HEK293 (cell line): ENCODE measurements at regions not wholly inside any gene's neighbourhood (a gene's known extent, or its start where the extent isn't known, plus 50 kb on each side); places are given as distances from the start of the nearest gene placed in this dataset.

Experiments used
- CTCF ChIA-PET: fragments of 350-600 bp; formaldehyde crosslinking; extraction: SDS; loops from one replicate; lab custom pipeline; 2021; ENCODE audit warnings: antibody characterized with exemption; lab: Yijun Ruan, JAX
- POLR2A ChIA-PET: fragments of 300-600 bp; formaldehyde crosslinking; extraction: SDS; loops from one replicate; lab custom pipeline; 2020; ENCODE audit warnings: antibody characterized with exemption, inconsistent platforms; lab: Yijun Ruan, JAX
- H3K27ac ChIP-seq: fragments of 200-500 bp; sonication (Bioruptor generic); 2 replicates; pipeline ENCODE4 v1.5.1; 2014; ENCODE audit warnings: low read depth, low read length, control low read depth, inconsistent platforms; ENCODE audit errors: extremely low read depth
- H3K36me3 ChIP-seq, 2 experiments: fragments of 200-500 bp in 1 of 2; sonication (Bioruptor generic) in 1 of 2; 1 replicate in 1 of 2; 2 replicates in 1 of 2; pipeline ENCODE4 v1.5.1; 2014 to 2017; ENCODE audit warnings: inconsistent platforms in 2 of 2, low read length in 2 of 2; ENCODE audit not compliant: control insufficient read depth in 2 of 2, insufficient read depth in 1 of 2
- H3K4me1 ChIP-seq: fragments of 200-500 bp; sonication (Bioruptor generic); 2 replicates; pipeline ENCODE4 v1.5.1; 2014; ENCODE audit warnings: mild to moderate bottlenecking, low read length, inconsistent platforms; ENCODE audit not compliant: control insufficient read depth, insufficient read depth
- H3K4me3 ChIP-seq: 2 replicates; pipeline ENCODE4 v1.5.1; 2011; ENCODE audit warnings: low read depth, mild to moderate bottlenecking, control low read depth, low read length, moderate library complexity
- H3K9me3 ChIP-seq: fragments of 200-500 bp; sonication (Bioruptor generic); 2 replicates; pipeline ENCODE4 v1.5.1; 2014; ENCODE audit warnings: low read depth, low read length, inconsistent platforms; ENCODE audit not compliant: control insufficient read depth, insufficient read depth
- HIC1 ChIP-seq: fragments of 450-650 bp; formaldehyde crosslinking; IDR thresholded peaks from 2 replicates; pipeline ENCODE4 v1.5.1; 2016; ENCODE audit warnings: missing biosample characterization, missing genetic modification characterization
- PBX3 ChIP-seq: sonication (generic); formaldehyde crosslinking; IDR thresholded peaks from 2 replicates; pipeline ENCODE4 v1.8.1; 2022; ENCODE audit warnings: mild to moderate bottlenecking, moderate library complexity, missing genetic modification reagents
- PRDM1 ChIP-seq: fragments of 450-650 bp; formaldehyde crosslinking; IDR thresholded peaks from 2 replicates; pipeline ENCODE4; 2016; ENCODE audit warnings: missing biosample characterization, missing genetic modification characterization
- SCRT2 ChIP-seq: fragments of 450-650 bp; formaldehyde crosslinking; IDR thresholded peaks from 2 replicates; pipeline ENCODE4 v1.5.1; 2016; ENCODE audit warnings: missing biosample characterization, missing genetic modification characterization
- ZBTB17 ChIP-seq: fragments of 450-650 bp; formaldehyde crosslinking; IDR thresholded peaks from 2 replicates; pipeline ENCODE4 v1.5.1; 2016; ENCODE audit warnings: missing biosample characterization, missing genetic modification characterization
- ZNF146 ChIP-seq: fragments of 450-650 bp; formaldehyde crosslinking; IDR thresholded peaks from 2 replicates; pipeline ENCODE4 v1.5.1; 2016; ENCODE audit warnings: missing biosample characterization, missing genetic modification characterization
- ZNF16 ChIP-seq: fragments of 450-650 bp; formaldehyde crosslinking; IDR thresholded peaks from 2 replicates; pipeline ENCODE4 v1.5.1; 2016; ENCODE audit warnings: low read depth, missing biosample characterization, missing genetic modification characterization
- ZNF184 ChIP-seq: fragments of 450-650 bp; IDR thresholded peaks from 2 replicates; pipeline ENCODE4 v1.5.1; 2018; ENCODE audit warnings: missing biosample characterization, mild to moderate bottlenecking, missing genetic modification characterization
- ZNF214 ChIP-seq: fragments of 450-650 bp; formaldehyde crosslinking; IDR thresholded peaks from 2 replicates; pipeline ENCODE4 v1.5.1; 2017; ENCODE audit warnings: missing biosample characterization, mild to moderate bottlenecking, missing genetic modification characterization, borderline replicate concordance
- ZNF37A ChIP-seq: fragments of 450-650 bp; IDR thresholded peaks from 2 replicates; pipeline ENCODE4 v1.5.1; 2018; ENCODE audit warnings: missing biosample characterization, missing genetic modification characterization
- ZNF654 ChIP-seq: fragments of 450-650 bp; formaldehyde crosslinking; IDR thresholded peaks from 2 replicates; pipeline ENCODE4 v1.5.1; 2016; ENCODE audit warnings: low read depth, missing biosample characterization, missing genetic modification characterization
- ZNF777 ChIP-seq: fragments of 450-650 bp; formaldehyde crosslinking; IDR thresholded peaks from 2 replicates; pipeline ENCODE4 v1.5.1; 2017; ENCODE audit warnings: missing biosample characterization, missing genetic modification characterization, borderline replicate concordance
- ZNF837 ChIP-seq: fragments of 450-650 bp; formaldehyde crosslinking; IDR thresholded peaks from 2 replicates; pipeline ENCODE4 v1.5.1; 2016; ENCODE audit warnings: missing biosample characterization, missing genetic modification characterization
- TF ChIP-seq, protein P1 (sequence below): fragments of 450-650 bp; formaldehyde crosslinking; IDR thresholded peaks from 2 replicates; pipeline ENCODE4 v1.5.1; 2017; ENCODE audit warnings: missing biosample characterization, missing genetic modification characterization
- TF ChIP-seq, protein P2 (sequence below): fragments of 450-650 bp; formaldehyde crosslinking; IDR thresholded peaks from 2 replicates; pipeline ENCODE4 v1.5.1; 2016; ENCODE audit warnings: missing biosample characterization, missing genetic modification characterization

GRCh38 chr15:47968593-47968992 lies 152.2 kb upstream of the SLC24A5 start (continued):
- TF ChIP-seq HIC1 (tag by site-specific recombination) (no peak), SCRT2 (tag by site-specific recombination) (no peak), ZNF16 (tag by site-specific recombination) (no peak), PBX3 (CRISPR knock-in tag) (no peak)
- TF ChIP-seq, protein P1, sequence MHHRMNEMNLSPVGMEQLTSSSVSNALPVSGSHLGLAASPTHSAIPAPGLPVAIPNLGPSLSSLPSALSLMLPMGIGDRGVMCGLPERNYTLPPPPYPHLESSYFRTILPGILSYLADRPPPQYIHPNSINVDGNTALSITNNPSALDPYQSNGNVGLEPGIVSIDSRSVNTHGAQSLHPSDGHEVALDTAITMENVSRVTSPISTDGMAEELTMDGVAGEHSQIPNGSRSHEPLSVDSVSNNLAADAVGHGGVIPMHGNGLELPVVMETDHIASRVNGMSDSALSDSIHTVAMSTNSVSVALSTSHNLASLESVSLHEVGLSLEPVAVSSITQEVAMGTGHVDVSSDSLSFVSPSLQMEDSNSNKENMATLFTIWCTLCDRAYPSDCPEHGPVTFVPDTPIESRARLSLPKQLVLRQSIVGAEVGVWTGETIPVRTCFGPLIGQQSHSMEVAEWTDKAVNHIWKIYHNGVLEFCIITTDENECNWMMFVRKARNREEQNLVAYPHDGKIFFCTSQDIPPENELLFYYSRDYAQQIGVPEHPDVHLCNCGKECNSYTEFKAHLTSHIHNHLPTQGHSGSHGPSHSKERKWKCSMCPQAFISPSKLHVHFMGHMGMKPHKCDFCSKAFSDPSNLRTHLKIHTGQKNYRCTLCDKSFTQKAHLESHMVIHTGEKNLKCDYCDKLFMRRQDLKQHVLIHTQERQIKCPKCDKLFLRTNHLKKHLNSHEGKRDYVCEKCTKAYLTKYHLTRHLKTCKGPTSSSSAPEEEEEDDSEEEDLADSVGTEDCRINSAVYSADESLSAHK (tag by site-specific recombination) = no peak

DNA sequence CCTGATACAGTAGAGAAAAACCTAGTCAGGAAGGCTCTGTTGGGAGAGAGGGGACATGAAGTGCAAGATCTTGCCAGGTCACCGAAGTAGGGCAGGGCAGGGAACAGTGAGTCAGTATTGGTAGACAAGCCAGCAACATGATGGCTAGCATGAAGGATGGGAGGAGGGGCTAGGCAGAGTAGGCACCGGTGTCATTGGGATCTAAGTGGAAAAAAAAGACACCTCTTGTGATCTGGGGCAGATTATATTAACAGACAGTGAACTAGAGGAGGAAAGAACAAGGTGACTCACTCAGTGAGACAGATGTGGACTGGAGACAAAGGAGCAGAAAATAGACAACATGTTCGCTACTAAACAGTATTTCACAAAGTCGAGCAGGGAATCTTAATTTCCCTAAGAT lies 149.2 kb upstream of the SLC24A5 start:
- TF ChIP-seq ZNF146 (no peak), ZNF184 (no peak), PRDM1 (tag by site-specific recombination) (no peak), ZNF837 (tag by site-specific recombination) (no peak), ZNF654 (tag by site-specific recombination) (no peak), ZNF214 (tag by site-specific recombination) (no peak), ZNF37A (tag by site-specific recombination) (no peak)
- TF ChIP-seq, protein P2, sequence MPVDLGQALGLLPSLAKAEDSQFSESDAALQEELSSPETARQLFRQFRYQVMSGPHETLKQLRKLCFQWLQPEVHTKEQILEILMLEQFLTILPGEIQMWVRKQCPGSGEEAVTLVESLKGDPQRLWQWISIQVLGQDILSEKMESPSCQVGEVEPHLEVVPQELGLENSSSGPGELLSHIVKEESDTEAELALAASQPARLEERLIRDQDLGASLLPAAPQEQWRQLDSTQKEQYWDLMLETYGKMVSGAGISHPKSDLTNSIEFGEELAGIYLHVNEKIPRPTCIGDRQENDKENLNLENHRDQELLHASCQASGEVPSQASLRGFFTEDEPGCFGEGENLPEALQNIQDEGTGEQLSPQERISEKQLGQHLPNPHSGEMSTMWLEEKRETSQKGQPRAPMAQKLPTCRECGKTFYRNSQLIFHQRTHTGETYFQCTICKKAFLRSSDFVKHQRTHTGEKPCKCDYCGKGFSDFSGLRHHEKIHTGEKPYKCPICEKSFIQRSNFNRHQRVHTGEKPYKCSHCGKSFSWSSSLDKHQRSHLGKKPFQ (tag by site-specific recombination) = no peak
- no peaks in the 10 kb centered on the region for H3K4me1 ChIP-seq
- no peak overlapping the region for H3K4me3 ChIP-seq
- no peak overlapping the region for H3K27ac ChIP-seq
- no peaks in the 10 kb centered on the region for H3K36me3 ChIP-seq
- ChIA-PET POLR2A (no interaction called here), CTCF (no interaction called here)
- no peaks in the 10 kb centered on the region for H3K9me3 ChIP-seq

DNA sequence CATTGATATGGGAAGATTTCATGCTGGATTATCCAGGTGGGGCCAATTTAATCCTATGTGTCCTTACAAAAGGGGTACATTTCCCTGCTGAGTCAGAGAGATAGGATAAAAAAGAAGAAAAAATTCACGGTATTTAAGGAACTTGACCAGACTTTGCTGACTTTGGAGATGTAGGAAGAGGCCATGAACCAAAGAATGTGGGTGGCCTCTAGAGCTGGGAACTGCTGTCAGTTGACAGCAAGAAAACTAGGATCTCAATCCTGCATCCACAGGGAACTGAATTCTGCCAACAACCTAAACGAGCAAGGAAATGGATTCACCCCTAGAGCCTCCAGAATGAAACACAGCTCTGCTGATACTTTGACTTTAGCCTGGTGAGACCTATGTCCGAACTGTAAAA lies 148.1 kb upstream of the SLC24A5 start:
- ChIA-PET CTCF (no interaction called here), POLR2A (no interaction called here)
- H3K36me3 ChIP-seq = no peaks in the 10 kb centered on the region
- no peak overlapping the region for H3K4me3 ChIP-seq
- H3K4me1 ChIP-seq = no peaks in the 10 kb centered on the region
- no peak overlapping the region for H3K27ac ChIP-seq
- no peaks in the 10 kb centered on the region for H3K9me3 ChIP-seq
- TF ChIP-seq ZBTB17 (tag by site-specific recombination) (no peak), ZNF777 (tag by site-specific recombination) (no peak)
